HEK293 (cell line): ENCODE measurements at regions not wholly inside any gene's neighbourhood (a gene's known extent, or its start where the extent isn't known, plus 50 kb on each side); places are given as distances from the start of the nearest gene placed in this dataset.
A peak's percentile ranks its signal among the peaks of the same experiment; 100 is the strongest.

Experiments
- CTCF ChIA-PET: fragments of 350-600 bp; formaldehyde crosslinking; extraction: SDS; loops from one replicate; lab custom pipeline; 2021; ENCODE audit warnings: antibody characterized with exemption; lab: Yijun Ruan, JAX
- POLR2A ChIA-PET: fragments of 300-600 bp; formaldehyde crosslinking; extraction: SDS; loops from one replicate; lab custom pipeline; 2020; ENCODE audit warnings: antibody characterized with exemption, inconsistent platforms; lab: Yijun Ruan, JAX
- H3K27ac ChIP-seq: fragments of 200-500 bp; sonication (Bioruptor generic); 2 replicates; pipeline ENCODE4 v1.5.1; 2014; ENCODE audit warnings: low read depth, low read length, control low read depth, inconsistent platforms; ENCODE audit errors: extremely low read depth
- H3K36me3 ChIP-seq, 2 experiments: fragments of 200-500 bp in 1 of 2; sonication (Bioruptor generic) in 1 of 2; 1 replicate in 1 of 2; 2 replicates in 1 of 2; pipeline ENCODE4 v1.5.1; 2014 to 2017; ENCODE audit warnings: inconsistent platforms in 2 of 2, low read length in 2 of 2; ENCODE audit not compliant: control insufficient read depth in 2 of 2, insufficient read depth in 1 of 2
- H3K4me1 ChIP-seq: fragments of 200-500 bp; sonication (Bioruptor generic); 2 replicates; pipeline ENCODE4 v1.5.1; 2014; ENCODE audit warnings: mild to moderate bottlenecking, low read length, inconsistent platforms; ENCODE audit not compliant: control insufficient read depth, insufficient read depth
- H3K4me3 ChIP-seq: 2 replicates; pipeline ENCODE4 v1.5.1; 2011; ENCODE audit warnings: low read depth, mild to moderate bottlenecking, control low read depth, low read length, moderate library complexity
- H3K9me3 ChIP-seq: fragments of 200-500 bp; sonication (Bioruptor generic); 2 replicates; pipeline ENCODE4 v1.5.1; 2014; ENCODE audit warnings: low read depth, low read length, inconsistent platforms; ENCODE audit not compliant: control insufficient read depth, insufficient read depth
- KLF7 ChIP-seq: fragments of 450-650 bp; formaldehyde crosslinking; IDR thresholded peaks from 2 replicates; pipeline ENCODE4 v1.5.1; 2016; ENCODE audit warnings: missing biosample characterization, missing genetic modification characterization, borderline replicate concordance
- SETDB1 ChIP-seq: IDR thresholded peaks from one replicate; pipeline ENCODE4 v1.6.1; 2017; ENCODE audit warnings: mild to moderate bottlenecking, low read length, moderate library complexity, mixed read lengths; ENCODE audit not compliant: insufficient read length
- TRIM28 ChIP-seq: IDR thresholded peaks from 2 replicates; pipeline ENCODE4 v1.6.1; 2011; ENCODE audit warnings: low read length, control low read depth, borderline replicate concordance
- ZBTB8A ChIP-seq: fragments of 450-650 bp; formaldehyde crosslinking; IDR thresholded peaks from 2 replicates; pipeline ENCODE4 v1.5.1; 2016; ENCODE audit warnings: missing biosample characterization, missing genetic modification characterization
- ZNF169 ChIP-seq: fragments of 450-650 bp; formaldehyde crosslinking; IDR thresholded peaks from 2 replicates; pipeline ENCODE4 v1.5.1; 2016; ENCODE audit warnings: missing biosample characterization, missing genetic modification characterization
- ZNF37A ChIP-seq: fragments of 450-650 bp; IDR thresholded peaks from 2 replicates; pipeline ENCODE4 v1.5.1; 2018; ENCODE audit warnings: missing biosample characterization, missing genetic modification characterization
- ZNF530 ChIP-seq: fragments of 450-650 bp; formaldehyde crosslinking; IDR thresholded peaks from 2 replicates; pipeline ENCODE4 v1.5.1; 2016; ENCODE audit warnings: low read depth, missing biosample characterization, missing genetic modification characterization
- ZNF585B ChIP-seq: fragments of 450-650 bp; formaldehyde crosslinking; IDR thresholded peaks from 2 replicates; pipeline ENCODE4 v1.5.1; 2016; ENCODE audit warnings: missing biosample characterization, missing genetic modification characterization
- ZNF658 ChIP-seq: fragments of 450-650 bp; formaldehyde crosslinking; IDR thresholded peaks from 2 replicates; pipeline ENCODE4; 2016; ENCODE audit warnings: missing biosample characterization, missing genetic modification characterization
- ZNF677 ChIP-seq: fragments of 450-650 bp; IDR thresholded peaks from 2 replicates; pipeline ENCODE4 v1.5.0; 2018; ENCODE audit warnings: missing biosample characterization, mild to moderate bottlenecking, missing genetic modification characterization, moderate library complexity
- ZNF768 ChIP-seq: fragments of 450-650 bp; formaldehyde crosslinking; IDR thresholded peaks from 2 replicates; pipeline ENCODE4 v1.5.1; 2018; ENCODE audit warnings: missing biosample characterization, mild to moderate bottlenecking, missing genetic modification characterization
- ZNF837 ChIP-seq: fragments of 450-650 bp; formaldehyde crosslinking; IDR thresholded peaks from 2 replicates; pipeline ENCODE4 v1.5.1; 2016; ENCODE audit warnings: missing biosample characterization, missing genetic modification characterization
- ZSCAN30 ChIP-seq: fragments of 450-650 bp; IDR thresholded peaks from 2 replicates; pipeline ENCODE4 v1.5.1; 2018; ENCODE audit warnings: missing biosample characterization, mild to moderate bottlenecking, missing genetic modification characterization, moderate library complexity
- TF ChIP-seq, protein P1 (sequence below): fragments of 450-650 bp; formaldehyde crosslinking; IDR thresholded peaks from 2 replicates; pipeline ENCODE4 v1.5.1; 2016; ENCODE audit warnings: missing biosample characterization, missing genetic modification characterization, low read depth
- TF ChIP-seq, protein P2 (sequence below): fragments of 450-650 bp; formaldehyde crosslinking; IDR thresholded peaks from 2 replicates; pipeline ENCODE4 v1.5.1; 2017; ENCODE audit warnings: missing biosample characterization, missing genetic modification characterization
- TF ChIP-seq, protein P3 (sequence below): fragments of 450-650 bp; formaldehyde crosslinking; IDR thresholded peaks from 2 replicates; pipeline ENCODE4 v1.5.1; 2016; ENCODE audit warnings: missing biosample characterization, missing genetic modification characterization
- TF ChIP-seq, protein P4 (sequence below): fragments of 450-650 bp; formaldehyde crosslinking; IDR thresholded peaks from 2 replicates; pipeline ENCODE4 v1.5.1; 2016; ENCODE audit warnings: missing biosample characterization, missing genetic modification characterization
- TF ChIP-seq, protein P5 (sequence below): fragments of 450-650 bp; formaldehyde crosslinking; IDR thresholded peaks from 2 replicates; pipeline ENCODE4 v1.5.1; 2016; ENCODE audit warnings: missing biosample characterization, missing genetic modification characterization
- TF ChIP-seq, protein P6 (sequence below): IDR thresholded peaks from 2 replicates; pipeline ENCODE4 v1.6.1; 2011; ENCODE audit warnings: mild to moderate bottlenecking, low read depth, low read length, borderline replicate concordance
- TF ChIP-seq, protein P7 (sequence below): fragments of 450-650 bp; formaldehyde crosslinking; IDR thresholded peaks from 2 replicates; pipeline ENCODE4 v1.5.1; 2016; ENCODE audit warnings: missing biosample characterization, missing genetic modification characterization

DNA sequence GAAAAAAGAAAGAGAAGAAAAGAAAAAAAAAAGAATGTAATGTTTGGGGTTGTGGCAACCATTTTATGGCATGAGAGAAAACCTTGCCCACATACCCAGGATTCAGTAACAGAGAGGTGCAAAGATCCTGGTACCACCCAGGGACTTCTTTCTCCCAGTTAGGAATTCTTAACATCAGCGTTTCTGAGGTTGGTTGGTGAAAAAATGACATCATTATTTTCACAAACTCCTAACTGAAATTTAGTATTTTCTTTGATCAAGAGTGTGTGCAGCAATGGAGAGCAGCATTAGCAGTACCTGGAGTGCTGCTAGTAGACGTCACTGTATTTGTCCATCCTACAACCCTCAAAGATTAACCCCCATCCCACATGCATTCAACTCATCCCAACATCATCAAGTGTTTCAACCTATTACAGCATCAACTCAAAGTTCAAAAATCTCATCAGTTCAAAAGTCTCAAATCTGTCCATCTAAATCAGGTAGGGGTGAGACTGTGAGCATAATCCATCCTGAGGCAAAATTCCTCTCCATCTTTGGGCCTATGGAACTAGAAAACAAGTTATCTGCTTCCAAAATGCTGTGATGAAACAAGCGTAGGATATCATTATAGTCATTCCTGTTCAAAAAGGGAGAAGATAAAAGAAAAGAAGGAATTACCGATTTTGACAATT is 60.1 kb upstream of the MSX2 start:
- ChIA-PET CTCF (no interaction called here), POLR2A (no interaction called here)
- Histone ChIP-seq H3K9me3 (no peaks in the 10 kb centered on the region), H3K4me1 (no peaks in the 10 kb centered on the region), H3K4me3 (no peak overlapping the region), H3K27ac (no peak overlapping the region), H3K36me3 (no peaks in the 10 kb centered on the region)
- TF ChIP-seq, protein P1, sequence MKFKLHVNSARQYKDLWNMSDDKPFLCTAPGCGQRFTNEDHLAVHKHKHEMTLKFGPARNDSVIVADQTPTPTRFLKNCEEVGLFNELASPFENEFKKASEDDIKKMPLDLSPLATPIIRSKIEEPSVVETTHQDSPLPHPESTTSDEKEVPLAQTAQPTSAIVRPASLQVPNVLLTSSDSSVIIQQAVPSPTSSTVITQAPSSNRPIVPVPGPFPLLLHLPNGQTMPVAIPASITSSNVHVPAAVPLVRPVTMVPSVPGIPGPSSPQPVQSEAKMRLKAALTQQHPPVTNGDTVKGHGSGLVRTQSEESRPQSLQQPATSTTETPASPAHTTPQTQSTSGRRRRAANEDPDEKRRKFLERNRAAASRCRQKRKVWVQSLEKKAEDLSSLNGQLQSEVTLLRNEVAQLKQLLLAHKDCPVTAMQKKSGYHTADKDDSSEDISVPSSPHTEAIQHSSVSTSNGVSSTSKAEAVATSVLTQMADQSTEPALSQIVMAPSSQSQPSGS (tag by site-specific recombination), result peak; percentile 71
- no peak for TF ChIP-seq ZNF837 (tag by site-specific recombination)
- no peak for TF ChIP-seq ZBTB8A

DNA sequence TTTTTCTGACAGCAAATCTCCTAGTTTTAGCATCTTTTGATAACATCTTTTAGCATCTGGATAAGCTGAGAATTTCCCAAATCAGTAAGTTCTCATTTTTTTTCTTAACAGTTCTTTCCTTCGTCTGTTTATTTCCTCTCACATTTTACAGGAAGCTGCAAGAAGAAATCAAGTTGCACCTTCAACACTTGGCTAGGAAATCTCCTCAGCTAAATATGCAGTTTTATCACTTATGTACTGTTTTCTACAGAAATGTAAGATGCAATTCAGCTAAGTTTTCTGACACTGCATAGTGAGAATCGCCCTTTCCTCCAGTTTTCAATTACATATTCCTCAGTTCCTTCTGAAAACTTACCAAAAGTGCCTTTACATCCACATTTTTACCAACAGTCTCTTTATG is 59.0 kb upstream of the MSX2 start:
- H3K27ac ChIP-seq, result no peak overlapping the region
- no peaks in the 10 kb centered on the region for H3K36me3 ChIP-seq
- no peaks in the 10 kb centered on the region for H3K4me1 ChIP-seq
- ChIA-PET POLR2A (no interaction called here), CTCF (no interaction called here)
- TF ChIP-seq TRIM28 (peak; percentile 55; the same call in 1 of the 2 replicates), ZNF169 (tag by site-specific recombination) (no peak), ZSCAN30 (tag by site-specific recombination) (no peak), ZNF530 (tag by site-specific recombination) (no peak), SETDB1 (peak; percentile 94), ZNF585B (tag by site-specific recombination) (no peak), ZNF658 (tag by site-specific recombination) (no peak), ZNF37A (tag by site-specific recombination) (no peak), ZNF677 (tag by site-specific recombination) (no peak), ZNF768 (tag by site-specific recombination) (no peak), KLF7 (tag by site-specific recombination) (no peak)
- TF ChIP-seq, protein P2, sequence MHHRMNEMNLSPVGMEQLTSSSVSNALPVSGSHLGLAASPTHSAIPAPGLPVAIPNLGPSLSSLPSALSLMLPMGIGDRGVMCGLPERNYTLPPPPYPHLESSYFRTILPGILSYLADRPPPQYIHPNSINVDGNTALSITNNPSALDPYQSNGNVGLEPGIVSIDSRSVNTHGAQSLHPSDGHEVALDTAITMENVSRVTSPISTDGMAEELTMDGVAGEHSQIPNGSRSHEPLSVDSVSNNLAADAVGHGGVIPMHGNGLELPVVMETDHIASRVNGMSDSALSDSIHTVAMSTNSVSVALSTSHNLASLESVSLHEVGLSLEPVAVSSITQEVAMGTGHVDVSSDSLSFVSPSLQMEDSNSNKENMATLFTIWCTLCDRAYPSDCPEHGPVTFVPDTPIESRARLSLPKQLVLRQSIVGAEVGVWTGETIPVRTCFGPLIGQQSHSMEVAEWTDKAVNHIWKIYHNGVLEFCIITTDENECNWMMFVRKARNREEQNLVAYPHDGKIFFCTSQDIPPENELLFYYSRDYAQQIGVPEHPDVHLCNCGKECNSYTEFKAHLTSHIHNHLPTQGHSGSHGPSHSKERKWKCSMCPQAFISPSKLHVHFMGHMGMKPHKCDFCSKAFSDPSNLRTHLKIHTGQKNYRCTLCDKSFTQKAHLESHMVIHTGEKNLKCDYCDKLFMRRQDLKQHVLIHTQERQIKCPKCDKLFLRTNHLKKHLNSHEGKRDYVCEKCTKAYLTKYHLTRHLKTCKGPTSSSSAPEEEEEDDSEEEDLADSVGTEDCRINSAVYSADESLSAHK (tag by site-specific recombination), result no peak
- TF ChIP-seq, protein P3, sequence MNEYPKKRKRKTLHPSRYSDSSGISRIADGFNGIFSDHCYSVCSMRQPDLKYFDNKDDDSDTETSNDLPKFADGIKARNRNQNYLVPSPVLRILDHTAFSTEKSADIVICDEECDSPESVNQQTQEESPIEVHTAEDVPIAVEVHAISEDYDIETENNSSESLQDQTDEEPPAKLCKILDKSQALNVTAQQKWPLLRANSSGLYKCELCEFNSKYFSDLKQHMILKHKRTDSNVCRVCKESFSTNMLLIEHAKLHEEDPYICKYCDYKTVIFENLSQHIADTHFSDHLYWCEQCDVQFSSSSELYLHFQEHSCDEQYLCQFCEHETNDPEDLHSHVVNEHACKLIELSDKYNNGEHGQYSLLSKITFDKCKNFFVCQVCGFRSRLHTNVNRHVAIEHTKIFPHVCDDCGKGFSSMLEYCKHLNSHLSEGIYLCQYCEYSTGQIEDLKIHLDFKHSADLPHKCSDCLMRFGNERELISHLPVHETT (tag by site-specific recombination), result no peak
- TF ChIP-seq, protein P4, sequence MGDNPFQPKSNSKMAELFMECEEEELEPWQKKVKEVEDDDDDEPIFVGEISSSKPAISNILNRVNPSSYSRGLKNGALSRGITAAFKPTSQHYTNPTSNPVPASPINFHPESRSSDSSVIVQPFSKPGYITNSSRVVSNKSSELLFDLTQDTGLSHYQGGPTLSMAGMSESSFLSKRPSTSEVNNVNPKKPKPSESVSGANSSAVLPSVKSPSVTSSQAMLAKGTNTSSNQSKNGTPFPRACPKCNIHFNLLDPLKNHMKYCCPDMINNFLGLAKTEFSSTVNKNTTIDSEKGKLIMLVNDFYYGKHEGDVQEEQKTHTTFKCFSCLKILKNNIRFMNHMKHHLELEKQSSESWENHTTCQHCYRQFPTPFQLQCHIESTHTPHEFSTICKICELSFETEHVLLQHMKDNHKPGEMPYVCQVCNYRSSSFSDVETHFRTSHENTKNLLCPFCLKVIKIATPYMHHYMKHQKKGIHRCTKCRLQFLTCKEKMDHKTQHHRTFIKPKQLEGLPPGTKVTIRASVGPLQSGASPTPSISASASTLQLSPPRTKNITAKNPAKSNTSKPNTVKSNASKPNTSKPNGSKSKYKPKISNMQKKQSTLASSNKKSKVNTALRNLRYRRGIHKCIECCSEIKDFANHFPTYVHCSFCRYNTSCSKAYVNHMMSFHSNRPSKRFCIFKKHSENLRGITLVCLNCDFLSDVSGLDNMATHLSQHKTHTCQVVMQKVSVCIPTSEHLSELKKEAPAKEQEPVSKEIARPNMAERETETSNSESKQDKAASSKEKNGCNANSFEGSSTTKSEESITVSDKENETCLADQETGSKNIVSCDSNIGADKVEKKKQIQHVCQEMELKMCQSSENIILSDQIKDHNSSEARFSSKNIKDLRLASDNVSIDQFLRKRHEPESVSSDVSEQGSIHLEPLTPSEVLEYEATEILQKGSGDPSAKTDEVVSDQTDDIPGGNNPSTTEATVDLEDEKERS (tag by site-specific recombination), result peak; percentile 71; the same call in 1 of the 2 replicates
- TF ChIP-seq, protein P5, sequence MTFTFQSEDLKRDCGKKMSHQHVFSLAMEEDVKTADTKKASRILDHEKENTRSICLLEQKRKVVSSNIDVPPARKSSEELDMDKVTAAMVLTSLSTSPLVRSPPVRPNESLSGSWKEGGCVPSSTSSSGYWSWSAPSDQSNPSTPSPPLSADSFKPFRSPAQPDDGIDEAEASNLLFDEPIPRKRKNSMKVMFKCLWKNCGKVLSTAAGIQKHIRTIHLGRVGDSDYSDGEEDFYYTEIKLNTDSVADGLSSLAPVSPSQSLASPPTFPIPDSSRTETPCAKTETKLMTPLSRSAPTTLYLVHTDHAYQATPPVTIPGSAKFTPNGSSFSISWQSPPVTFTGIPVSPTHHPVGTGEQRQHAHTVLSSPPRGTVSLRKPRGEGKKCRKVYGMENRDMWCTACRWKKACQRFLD (tag by site-specific recombination), result no peak
- TF ChIP-seq, protein P6, sequence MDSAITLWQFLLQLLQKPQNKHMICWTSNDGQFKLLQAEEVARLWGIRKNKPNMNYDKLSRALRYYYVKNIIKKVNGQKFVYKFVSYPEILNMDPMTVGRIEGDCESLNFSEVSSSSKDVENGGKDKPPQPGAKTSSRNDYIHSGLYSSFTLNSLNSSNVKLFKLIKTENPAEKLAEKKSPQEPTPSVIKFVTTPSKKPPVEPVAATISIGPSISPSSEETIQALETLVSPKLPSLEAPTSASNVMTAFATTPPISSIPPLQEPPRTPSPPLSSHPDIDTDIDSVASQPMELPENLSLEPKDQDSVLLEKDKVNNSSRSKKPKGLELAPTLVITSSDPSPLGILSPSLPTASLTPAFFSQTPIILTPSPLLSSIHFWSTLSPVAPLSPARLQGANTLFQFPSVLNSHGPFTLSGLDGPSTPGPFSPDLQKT, result no peak
- TF ChIP-seq, protein P7, sequence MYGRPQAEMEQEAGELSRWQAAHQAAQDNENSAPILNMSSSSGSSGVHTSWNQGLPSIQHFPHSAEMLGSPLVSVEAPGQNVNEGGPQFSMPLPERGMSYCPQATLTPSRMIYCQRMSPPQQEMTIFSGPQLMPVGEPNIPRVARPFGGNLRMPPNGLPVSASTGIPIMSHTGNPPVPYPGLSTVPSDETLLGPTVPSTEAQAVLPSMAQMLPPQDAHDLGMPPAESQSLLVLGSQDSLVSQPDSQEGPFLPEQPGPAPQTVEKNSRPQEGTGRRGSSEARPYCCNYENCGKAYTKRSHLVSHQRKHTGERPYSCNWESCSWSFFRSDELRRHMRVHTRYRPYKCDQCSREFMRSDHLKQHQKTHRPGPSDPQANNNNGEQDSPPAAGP, result no peak
- TF ChIP-seq, all 188 proteins: peak for 3
- Histone ChIP-seq H3K4me3 (no peak overlapping the region), H3K9me3 (no peaks in the 10 kb centered on the region)
